ENCODE measurements at regions not wholly inside any gene's neighbourhood (a gene's known extent, or its start where the extent isn't known, plus 50 kb on each side); places are given as distances from the start of the nearest gene placed in this dataset.

DNA sequence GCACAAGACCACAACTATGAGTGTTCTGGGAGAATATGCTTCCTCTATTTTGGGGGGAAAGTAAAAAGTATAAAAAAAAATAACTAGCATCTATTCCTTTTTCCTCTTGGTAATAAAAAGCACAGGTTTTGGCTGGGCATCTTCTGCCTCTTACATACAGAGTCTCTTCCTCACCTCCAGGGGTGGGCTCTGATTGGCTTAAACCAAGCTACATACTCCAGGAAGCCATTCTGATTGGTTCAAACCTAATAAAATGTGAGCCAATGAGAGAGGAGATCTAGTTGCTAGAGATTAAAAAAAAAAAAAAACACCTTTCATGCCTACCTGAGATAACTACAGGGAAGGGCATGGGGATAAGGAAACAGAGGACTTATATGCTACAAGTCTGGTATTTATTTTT is 365.9 kb upstream of the ERCC4 start:
- DNase-seq, result no peak

DNA sequence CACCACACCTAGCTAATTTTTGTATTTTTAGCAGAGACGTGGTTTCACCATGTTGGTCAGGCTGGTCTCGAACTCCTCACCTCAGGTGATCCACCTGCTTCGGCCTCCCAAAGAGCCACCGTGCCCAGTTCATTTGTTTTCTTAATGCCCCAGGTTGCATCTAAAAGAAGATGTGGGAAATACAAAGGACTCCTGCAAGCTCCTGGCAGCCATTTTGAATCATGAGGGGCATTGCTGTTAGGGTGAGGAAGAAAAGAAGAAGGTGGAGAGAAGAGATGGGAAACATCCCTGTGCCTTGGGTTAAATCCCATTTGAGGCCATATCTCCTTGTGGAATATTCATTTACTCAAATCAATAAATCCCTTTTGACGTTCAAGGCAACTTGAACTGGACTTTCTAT is 365.3 kb upstream of the ERCC4 start:
- no peak for DNase-seq

DNA sequence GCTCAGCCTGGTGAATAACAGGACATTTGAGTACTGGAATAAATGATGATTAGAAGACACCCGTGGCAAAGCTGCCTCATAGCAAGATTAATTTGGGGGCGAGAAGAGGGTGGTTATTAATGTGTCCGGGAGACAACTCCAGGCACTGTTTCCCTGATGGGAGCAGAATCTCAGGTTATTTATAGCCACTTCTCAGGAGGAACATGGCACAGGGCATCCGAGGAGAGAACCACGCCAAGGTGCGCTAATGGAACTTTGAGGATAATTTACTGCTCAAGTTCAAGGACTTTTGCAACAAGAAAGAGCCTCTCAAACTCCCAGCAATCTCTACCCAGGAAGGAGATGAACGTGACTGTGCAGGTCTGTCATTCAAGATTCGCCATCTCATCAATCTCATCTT is 362.5 kb upstream of the ERCC4 start:
- DNase-seq, result no peak

DNA sequence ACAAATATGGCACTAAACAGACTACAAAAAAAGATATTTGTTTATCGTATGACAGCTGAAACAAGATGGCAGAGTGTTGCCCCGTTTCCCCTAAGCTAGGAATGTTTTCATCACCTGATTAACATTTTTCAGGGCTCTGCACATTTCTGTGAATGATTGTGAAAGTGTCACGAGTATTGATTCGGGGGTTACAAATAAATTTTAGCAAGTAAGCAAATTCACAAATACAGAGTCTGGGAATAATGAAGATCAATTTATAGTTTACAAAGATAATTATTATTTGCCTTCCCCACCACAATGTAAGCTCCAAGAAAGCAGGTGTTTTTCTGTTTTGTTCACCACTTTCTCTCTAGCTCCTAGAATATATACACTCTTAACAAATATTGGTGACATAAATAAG is 361.2 kb upstream of the ERCC4 start:
- DNase-seq, result no peak

DNA sequence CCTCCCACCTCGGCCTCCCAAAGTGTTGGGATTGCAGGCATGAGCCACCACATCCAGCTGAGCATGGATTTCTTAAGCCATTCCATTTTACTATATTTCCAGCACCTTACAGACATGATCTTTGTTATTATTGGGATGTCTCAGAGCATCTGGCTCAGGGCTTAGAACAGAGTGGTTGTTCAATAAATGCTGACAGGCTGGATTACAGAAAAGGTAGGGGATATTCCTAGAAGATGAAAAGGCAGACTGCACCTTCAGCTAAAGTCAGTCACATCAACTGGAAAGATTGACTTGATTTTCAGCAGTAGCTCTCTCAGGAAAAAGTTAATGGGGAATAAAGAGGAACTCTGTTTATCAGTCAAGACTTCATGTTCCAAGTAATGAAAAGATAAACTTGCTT is 360.3 kb upstream of the ERCC4 start:
- no peak for DNase-seq

DNA sequence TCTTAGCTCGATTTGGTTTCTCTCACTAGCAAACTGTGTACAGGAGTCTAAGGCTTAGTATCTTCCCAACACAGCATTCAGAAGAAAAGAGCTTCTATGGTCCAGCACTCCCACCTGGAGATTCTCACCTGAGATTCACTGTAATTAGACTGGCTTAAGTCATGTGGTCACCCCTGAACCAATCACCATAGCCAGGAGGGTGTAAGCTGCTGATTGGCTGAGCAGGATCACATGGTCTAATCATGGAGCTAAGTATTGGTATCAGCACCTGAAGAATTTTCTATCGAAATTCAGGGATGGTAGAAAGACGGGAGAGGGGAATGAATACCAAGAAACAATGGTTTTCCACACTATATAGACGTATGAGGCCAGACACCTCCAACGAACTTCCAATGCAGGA is 359.8 kb upstream of the ERCC4 start:
- no peak for DNase-seq

DNA sequence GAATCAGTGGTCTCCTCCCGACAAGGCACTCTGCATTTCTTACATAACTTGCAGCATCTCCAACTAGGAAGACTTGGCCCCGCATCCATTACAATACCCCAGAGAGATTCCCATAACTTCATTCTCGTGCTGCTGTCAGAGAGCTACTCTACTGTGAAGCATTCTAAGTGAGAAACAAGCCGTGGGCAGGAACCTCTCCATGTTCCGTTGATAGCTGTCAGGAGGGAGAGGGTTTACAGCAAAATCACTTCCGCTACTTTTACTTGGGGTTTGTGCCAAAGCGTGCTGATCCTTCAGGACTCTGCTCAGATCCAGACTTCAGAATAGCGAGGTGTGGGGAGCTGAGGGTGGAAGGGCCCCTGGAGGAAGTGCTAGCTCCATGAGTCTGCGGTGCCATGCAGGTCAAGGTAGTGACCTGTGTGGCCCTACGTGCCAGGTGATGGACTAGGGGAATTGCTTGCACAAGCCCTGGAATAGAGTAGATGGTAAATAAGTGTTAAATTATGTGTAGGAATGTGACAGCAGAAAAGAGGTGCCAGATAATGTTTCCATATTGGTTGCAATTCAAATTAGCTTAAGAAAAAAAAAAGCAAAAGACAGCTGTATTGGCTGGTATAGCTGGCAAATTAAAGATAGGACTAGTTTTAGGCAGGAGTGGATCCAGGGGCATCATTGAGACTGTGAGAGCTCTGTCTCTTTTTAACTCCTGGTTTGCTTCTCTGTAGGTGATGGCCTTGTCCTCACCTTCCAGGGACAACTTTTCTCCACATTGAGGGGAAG is 358.5 kb upstream of the ERCC4 start:
- no peak for DNase-seq

DNA sequence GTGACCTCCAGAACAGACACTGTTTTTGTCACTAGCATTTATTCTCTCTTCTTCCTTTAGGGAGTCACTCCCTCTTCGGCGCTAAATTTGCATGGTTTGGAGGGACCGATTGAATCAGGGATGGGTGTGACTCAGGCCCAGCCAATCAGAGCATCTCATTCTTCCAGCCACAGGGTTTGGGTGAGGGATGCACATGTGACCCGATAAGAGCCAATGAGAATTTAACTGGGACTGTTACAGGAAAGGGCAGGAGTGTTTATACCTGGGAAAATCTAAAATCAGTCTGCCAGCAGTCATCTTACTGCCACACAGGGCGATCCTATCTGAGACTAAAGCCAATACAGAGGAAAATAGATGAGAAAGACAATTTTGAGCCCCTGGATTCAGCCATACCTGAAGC is 351.2 kb upstream of the ERCC4 start:
- DNase-seq, result no peak

DNA sequence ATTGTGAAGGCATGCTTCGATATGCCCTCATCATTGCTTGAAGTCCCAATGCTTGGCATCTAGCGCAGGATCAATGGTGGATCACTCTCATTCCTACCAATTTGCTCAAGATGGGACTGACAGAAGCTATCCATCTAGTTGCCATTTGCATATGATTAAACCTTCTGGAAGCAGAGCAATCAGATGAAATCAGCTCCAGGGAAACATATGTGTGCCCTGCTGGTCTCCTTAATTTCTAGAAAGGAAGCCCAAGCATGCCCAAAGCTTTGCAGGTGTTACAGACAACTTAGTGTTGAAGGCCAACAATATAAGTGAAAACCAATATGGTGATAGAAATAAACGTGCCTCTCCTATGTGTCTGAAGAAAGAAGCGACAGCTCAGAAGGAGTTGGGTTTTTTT is 350.0 kb upstream of the ERCC4 start:
- no peak for DNase-seq

DNA sequence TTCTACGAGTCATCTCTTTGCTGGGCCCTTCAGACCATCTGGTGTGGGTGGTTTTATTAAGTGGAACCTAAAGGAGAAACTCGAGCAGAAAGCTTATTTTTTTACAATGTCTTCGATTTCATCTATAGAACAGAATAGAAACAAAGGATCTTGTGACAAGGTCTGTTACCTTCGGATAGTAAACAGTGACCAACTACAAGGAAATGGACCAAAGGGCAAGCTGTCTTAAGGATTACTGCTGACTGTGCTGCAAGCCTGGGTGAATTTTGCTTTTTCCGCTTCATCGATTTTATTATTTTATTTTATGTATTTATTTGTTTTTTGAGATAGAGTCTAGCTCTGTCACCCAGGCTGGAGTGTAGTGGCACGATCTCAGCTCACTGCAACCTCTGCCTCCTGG is 348.9 kb upstream of the ERCC4 start:
- DNase-seq, result no peak

DNA sequence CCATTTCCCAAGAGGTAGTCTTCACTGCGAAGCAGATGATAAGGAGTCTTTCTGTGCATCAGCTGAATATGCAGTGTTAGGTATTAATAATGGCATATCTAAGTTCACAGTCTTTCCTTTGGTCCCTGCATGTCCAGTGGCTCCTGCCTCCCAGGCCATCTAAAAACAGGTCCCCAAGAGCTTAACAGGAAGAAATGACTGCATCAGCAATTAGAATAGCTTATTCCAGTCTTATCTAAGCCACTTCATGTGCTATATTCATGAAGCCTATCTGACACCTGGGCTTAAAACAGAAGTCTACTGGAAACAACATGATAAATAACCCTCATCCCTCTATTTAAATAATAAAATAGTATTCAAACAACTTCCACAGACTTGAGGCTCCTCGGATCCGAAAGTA is 346.1 kb upstream of the ERCC4 start:
- DNase-seq, result no peak

DNA sequence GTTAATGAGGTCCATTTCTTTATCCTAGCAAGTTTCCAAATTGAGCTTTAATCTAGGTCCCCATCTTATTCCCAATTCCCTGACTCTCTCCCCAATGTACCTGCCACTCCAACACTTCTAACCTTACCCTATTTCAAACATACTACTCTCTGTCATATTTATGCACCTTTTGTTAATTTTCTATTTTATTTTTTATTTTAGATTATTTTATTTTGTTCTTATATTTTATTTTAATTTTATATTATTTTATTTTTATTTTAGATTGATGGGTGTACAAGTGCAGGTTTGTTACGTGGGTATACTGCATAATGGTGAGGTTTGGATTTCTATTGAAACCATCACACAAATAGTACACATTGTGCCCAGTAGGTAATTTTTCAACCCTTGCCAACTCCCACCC is 333.9 kb upstream of the ERCC4 start:
- no peak for DNase-seq

DNA sequence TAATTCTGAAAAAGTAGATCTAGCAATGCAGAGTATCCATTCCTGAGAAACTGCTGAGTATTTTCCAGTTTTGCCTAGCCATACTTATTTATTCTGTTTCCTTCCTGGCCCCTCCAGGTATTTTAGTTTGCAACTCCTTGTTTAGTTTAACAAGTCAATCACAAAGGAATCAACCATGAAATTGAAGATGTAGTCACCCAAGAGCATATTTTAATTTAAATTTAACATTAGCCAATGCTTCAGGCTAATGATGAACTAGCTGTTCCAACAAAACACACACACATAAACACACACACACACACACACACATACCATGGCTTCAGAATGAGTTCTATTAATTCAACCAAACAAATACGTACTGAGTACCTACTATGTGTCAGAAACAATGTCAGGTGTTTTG is 332.8 kb upstream of the ERCC4 start:
- no peak for DNase-seq

DNA sequence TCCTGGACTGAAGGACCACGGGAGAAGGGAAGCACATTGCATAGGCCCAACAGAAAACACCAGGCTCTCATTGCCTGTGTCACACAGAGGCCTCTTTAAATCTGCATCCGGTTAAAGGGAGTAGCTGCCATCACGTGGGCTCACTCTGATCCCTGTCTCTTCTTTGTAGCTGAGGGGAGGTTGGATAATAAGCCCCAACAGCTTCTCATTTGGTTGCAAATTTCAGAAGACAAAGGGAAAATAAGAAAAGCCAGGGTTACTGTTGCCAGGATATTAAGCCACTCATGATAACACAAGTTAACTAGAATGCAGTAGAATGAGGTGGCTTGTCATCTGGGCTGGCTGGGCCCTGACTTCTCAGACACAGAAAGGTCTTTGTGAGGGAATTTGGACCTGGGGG is 325.1 kb upstream of the ERCC4 start:
- no peak for DNase-seq

DNA sequence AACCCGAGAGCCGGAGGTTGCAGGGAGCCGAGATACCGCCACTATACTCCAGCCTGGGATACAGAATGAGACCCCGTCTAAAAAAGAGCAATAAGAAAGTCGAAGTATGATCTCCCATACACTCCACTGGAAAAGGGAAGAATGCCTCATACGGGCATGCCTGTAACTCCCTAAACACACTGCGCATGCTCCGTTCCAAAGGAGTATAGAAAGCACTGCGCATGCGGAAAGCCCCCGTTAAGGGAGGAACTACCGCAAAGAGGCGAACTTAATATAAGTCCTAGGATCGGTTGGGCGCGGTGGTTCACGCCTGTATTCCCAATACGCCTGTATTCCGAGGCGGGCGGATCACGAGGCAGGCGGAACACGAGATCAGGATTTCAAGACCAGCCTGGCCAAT is 313.1 kb upstream of the ERCC4 start:
- no peak for DNase-seq

DNA sequence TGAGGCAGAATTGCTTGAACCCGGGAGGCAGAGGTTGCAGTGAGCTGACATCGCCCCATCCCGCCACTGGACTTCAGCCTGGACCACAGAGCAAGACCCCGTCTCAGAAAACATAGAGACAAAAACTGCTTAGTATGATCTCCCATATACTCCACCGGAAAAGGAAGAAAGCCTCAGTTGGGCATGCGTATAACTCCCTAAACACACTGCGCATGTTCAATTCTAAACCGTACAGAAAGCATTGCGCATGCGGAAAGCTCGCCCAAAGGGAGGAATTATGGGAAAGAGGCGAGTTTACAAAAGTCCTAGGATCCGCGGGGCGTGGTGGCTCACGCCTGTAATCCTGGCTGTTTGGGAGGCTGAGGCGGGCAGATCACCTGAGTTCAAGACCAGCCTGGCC is 312.7 kb upstream of the ERCC4 start:
- DNase-seq, result no peak

DNA sequence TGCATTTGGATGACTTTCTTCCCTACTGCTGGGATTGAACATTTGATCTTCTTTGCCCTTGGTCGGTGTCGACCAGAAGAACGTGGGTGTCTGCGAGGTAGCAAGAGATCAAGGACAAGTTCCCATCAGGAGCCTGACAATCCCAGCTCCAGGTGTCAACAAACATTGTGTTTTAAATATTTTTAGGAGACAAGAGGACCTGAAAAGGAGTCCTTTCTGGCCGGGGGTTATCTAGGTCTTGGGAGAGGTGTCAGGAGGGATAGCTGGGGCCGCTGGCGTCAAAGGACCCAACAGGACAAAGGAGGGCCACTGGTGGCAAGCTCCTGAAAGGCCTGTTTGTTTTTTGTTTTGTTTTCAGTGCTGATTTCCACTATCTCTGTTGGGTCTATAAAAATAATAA is 308.4 kb upstream of the ERCC4 start:
- DNase-seq, result no peak

DNA sequence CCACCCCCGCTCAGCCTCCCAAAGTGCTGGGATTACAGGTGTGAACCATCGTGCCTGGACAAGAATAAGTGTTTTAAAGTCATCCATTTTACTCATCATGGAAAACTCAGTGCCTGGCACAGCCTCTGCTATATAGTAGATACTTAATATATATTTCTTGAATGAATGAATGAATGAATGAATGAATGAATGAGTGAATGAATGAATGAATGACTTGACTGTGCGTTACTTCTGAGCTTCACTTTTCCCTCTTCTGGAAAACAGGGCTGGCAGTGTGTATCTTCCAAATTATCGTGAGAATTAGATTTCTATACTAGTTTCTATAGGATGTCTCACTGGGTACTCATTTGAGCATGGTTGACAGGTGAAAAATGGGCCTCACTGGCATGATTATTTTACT is 307.3 kb upstream of the ERCC4 start:
- no peak for DNase-seq

DNA sequence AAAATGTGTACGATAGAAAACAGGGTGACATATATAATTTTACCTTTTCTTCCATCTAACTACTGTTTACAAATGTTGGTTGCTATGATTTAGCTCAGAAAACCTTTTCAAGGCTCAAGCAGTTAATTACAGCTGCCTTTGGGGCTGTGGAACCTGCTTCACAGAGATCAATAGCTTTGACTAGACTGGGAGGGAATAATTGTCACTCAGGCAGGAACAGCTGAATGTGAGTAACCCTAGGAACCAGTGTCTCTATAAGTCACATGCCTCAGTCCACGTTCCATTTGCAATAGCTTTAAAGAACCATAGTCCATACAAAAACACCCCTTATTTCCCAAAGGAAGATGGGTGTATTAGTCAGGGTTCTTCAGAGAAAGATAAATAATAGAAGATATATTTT is 306.8 kb upstream of the ERCC4 start:
- no peak for DNase-seq

DNA sequence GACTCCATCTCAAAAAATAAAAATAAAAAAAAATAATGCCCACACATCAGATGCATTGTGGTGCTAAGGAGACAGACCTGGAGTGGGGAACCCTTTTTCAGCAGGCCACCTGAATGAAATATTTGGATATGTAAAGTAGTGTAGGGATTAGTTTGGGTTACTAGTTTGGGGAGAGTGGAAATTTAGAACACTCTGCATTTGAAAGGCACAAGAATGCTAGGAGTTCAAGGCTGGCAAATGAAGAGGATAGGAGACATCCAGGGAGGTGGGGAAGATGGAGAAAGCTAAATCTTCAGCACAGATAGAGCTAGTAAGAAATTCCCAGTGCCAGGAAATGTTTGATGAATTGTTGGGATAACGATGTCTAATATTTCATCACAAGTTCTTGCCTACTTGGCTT is 298.3 kb upstream of the ERCC4 start:
- no peak for DNase-seq

DNA sequence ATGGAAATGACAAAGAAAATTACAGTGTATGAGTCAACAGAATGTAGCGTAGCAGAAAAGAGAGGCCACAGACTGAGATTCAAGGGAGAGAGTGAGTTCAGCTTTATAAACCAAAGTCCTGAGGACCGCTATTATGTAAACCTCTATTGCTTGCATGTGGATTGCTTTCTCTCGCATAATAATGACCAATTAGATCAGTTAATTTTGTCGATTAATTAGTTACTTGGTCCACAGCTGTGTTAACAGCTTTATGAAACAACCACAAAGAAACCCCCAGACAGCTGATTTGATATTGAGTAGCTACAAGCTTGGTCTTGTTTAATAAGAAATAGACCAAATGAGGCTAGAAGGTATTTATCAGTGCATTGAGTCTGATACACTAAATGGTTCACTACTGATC is 291.8 kb upstream of the ERCC4 start:
- no peak for DNase-seq

DNA sequence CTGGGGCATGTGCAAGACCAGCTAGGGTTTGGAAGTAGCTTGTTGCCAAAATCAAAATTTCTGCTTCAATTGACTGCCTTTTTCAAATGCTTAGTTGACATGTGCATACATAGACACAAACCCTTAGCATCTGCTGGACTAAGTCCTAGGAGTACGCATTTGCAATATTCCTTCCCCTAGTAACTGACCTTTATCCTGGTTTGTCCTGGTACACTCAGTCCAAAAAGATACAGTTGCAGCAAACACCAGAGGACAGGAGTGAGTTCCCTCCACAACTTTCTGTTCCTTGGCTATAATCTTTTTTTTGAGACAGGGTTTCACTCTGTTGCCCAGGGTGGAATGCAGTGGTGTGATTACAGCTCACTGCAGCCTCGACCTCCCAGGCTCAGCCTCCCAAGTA is 290.2 kb upstream of the ERCC4 start:
- no peak for DNase-seq

DNA sequence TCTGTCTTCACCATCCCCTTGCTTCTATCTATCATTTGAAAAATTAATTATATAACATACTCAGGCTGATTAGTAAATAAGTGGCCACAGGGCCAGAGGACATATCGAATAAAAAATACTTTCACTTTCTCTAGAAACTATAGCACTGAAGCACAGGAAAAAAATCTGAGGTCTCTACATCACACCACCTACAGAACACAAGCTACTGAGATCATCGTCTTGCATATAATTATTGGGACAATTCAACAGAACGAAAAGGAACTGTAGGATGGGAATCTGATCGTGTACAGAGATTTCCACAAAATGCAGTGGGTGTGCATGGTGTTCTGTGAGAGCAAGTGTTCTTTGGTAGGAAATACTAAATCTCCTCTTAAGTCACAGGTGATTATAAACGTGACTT is 289.6 kb upstream of the ERCC4 start:
- no peak for DNase-seq

DNA sequence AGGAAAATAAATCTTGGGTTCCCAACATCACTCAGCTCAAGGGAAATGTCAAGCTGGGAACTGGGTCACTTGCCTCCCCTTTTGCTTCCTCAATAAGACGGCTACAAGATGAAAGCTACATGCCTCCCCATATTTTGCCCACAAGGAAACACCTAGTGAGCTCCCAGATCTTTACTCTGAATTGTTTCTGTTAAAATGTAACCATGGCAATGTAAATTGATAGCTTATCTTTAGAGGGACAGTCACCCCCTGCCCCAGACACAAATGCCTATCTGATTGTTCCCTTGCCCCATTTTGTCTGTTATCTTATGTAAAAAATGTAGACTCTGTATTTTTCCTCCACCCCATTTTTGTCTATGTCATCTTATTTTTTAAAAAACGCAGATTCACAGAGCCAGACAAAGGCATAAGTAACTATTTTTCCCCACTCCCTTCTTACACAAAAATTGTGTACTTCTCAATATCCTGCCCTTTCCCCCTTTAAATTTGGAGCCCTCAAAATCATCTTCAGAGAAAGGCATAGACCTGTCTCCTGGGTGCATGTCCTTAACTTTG is 288.7 kb upstream of the ERCC4 start:
- DNase-seq, result no peak

DNA sequence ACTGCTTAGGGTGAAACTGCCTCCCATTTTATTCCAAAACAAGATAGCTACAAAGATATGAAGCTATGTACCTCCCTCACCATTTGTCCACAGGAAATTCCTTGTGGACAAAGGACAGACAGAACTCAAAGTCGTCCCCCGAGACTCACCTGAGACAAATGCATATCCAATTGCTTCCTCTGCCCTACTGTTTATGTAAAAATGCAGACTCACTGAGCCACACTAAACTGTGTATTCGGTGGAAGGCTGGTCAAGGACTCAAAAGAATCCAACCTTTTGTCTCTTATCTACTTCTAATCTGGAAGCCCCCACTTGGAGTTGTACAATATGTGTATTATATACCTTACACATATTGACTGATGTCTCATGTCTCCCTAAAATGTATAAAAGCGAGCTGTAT is 288.0 kb upstream of the ERCC4 start:
- no peak for DNase-seq

Measured in HCEC 1CT (cell line).